HepG2 (cell line): ENCODE measurements at regions not wholly inside any gene's neighbourhood (a gene's known extent, or its start where the extent isn't known, plus 50 kb on each side); places are given as distances from the start of the nearest gene placed in this dataset.

Experiments used
- CENPT ChIP-seq: sonication (generic); formaldehyde crosslinking; IDR thresholded peaks from 2 replicates; pipeline ENCODE4 v1.8.0; 2022; ENCODE audit warnings: low read depth, mild to moderate bottlenecking, moderate library complexity, missing genetic modification reagents
- DNMT1 ChIP-seq: sonication (generic); formaldehyde crosslinking; IDR thresholded peaks from 2 replicates; pipeline ENCODE4 v1.5.1; 2020; ENCODE audit warnings: mild to moderate bottlenecking, missing genetic modification reagents
- KMT2B ChIP-seq: IDR thresholded peaks from 2 replicates; pipeline ENCODE4 v1.6.1; 2016; ENCODE audit warnings: missing genetic modification reagents, missing compliant biosample characterization
- NONO ChIP-seq, 2 experiments: fragments of 450-650 bp in 1 of 2; sonication (generic) in 1 of 2; formaldehyde crosslinking in 1 of 2; IDR thresholded peaks in 1 of 2; conservative IDR thresholded peaks in 1 of 2; 2 replicates each; pipeline versions ENCODE4 v1.6.1 to v1.8.0; 2017 to 2022; ENCODE audit warnings: mild to moderate bottlenecking in 1 of 2, missing genetic modification reagents in 1 of 2, moderate library complexity in 1 of 2
- ZNF556 ChIP-seq: sonication (generic); formaldehyde crosslinking; IDR thresholded peaks from 2 replicates; pipeline ENCODE4 v1.4.0; 2020; ENCODE audit warnings: mild to moderate bottlenecking, missing genetic modification reagents, borderline replicate concordance
- ZNF570 ChIP-seq: sonication (generic); formaldehyde crosslinking; IDR thresholded peaks from 2 replicates; pipeline ENCODE4 v1.4.0; 2020; ENCODE audit warnings: mild to moderate bottlenecking, missing genetic modification reagents, borderline replicate concordance
- ZNF629 ChIP-seq: sonication (generic); formaldehyde crosslinking; conservative IDR thresholded peaks from 2 replicates; pipeline ENCODE4 v1.5.0; 2020; ENCODE audit warnings: missing genetic modification reagents
- ZNF816 ChIP-seq: sonication (generic); formaldehyde crosslinking; IDR thresholded peaks from 2 replicates; pipeline ENCODE4 v1.8.0; 2022; ENCODE audit warnings: missing genetic modification reagents, mild to moderate bottlenecking, borderline replicate concordance
- TF ChIP-seq, protein P1 (sequence below): sonication (generic); formaldehyde crosslinking; IDR thresholded peaks from 2 replicates; pipeline ENCODE4 v1.4.0; 2020; ENCODE audit warnings: missing genetic modification reagents, mild to moderate bottlenecking, borderline replicate concordance
- TF ChIP-seq, protein P2 (sequence below): IDR thresholded peaks from 2 replicates; pipeline ENCODE4 v1.6.1; 2016; ENCODE audit warnings: control low read depth
- TF ChIP-seq, protein P3 (sequence below): IDR thresholded peaks from 2 replicates; pipeline ENCODE4 v1.6.1; 2016; ENCODE audit warnings: low read depth, missing genetic modification reagents, missing compliant biosample characterization
- TF ChIP-seq, protein P4 (sequence below): sonication (generic); formaldehyde crosslinking; IDR thresholded peaks from 2 replicates; pipeline ENCODE4 v1.5.0; 2020; ENCODE audit warnings: missing genetic modification reagents

DNA sequence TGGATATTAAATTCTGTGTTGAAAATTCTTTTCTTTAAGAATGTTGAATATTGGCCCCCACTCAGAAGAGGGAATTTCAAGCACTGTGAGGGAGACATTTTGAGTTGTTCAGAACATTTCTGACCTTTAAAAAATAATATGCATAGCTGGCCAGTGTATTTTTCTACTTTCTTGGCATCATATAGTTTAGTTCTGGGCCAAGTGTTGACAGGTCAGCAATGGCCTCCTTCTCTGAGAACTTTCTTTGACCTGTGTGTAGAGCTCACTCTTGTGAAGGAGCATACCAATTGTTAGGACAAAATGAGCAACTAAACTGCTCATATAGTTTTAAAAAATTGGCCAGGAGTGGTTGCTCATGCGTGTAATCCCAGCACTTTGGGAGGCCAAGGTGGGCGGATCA lies 376.0 kb downstream of the LRRC70 start (continued):
- TF ChIP-seq, protein P1, sequence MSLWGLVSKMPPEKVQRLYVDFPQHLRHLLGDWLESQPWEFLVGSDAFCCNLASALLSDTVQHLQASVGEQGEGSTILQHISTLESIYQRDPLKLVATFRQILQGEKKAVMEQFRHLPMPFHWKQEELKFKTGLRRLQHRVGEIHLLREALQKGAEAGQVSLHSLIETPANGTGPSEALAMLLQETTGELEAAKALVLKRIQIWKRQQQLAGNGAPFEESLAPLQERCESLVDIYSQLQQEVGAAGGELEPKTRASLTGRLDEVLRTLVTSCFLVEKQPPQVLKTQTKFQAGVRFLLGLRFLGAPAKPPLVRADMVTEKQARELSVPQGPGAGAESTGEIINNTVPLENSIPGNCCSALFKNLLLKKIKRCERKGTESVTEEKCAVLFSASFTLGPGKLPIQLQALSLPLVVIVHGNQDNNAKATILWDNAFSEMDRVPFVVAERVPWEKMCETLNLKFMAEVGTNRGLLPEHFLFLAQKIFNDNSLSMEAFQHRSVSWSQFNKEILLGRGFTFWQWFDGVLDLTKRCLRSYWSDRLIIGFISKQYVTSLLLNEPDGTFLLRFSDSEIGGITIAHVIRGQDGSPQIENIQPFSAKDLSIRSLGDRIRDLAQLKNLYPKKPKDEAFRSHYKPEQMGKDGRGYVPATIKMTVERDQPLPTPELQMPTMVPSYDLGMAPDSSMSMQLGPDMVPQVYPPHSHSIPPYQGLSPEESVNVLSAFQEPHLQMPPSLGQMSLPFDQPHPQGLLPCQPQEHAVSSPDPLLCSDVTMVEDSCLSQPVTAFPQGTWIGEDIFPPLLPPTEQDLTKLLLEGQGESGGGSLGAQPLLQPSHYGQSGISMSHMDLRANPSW (CRISPR knock-in tag): no peak
- no peak for TF ChIP-seq DNMT1 (CRISPR knock-in tag)
- TF ChIP-seq ZNF556 (CRISPR knock-in tag): no peak
- no peak for TF ChIP-seq ZNF816
- TF ChIP-seq, protein P2, sequence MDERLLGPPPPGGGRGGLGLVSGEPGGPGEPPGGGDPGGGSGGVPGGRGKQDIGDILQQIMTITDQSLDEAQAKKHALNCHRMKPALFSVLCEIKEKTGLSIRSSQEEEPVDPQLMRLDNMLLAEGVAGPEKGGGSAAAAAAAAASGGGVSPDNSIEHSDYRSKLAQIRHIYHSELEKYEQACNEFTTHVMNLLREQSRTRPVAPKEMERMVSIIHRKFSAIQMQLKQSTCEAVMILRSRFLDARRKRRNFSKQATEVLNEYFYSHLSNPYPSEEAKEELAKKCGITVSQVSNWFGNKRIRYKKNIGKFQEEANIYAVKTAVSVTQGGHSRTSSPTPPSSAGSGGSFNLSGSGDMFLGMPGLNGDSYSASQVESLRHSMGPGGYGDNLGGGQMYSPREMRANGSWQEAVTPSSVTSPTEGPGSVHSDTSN: no peak
- no peak for TF ChIP-seq ZNF570 (CRISPR knock-in tag)
- no peak for TF ChIP-seq KMT2B (CRISPR knock-in tag)
- TF ChIP-seq, protein P3, sequence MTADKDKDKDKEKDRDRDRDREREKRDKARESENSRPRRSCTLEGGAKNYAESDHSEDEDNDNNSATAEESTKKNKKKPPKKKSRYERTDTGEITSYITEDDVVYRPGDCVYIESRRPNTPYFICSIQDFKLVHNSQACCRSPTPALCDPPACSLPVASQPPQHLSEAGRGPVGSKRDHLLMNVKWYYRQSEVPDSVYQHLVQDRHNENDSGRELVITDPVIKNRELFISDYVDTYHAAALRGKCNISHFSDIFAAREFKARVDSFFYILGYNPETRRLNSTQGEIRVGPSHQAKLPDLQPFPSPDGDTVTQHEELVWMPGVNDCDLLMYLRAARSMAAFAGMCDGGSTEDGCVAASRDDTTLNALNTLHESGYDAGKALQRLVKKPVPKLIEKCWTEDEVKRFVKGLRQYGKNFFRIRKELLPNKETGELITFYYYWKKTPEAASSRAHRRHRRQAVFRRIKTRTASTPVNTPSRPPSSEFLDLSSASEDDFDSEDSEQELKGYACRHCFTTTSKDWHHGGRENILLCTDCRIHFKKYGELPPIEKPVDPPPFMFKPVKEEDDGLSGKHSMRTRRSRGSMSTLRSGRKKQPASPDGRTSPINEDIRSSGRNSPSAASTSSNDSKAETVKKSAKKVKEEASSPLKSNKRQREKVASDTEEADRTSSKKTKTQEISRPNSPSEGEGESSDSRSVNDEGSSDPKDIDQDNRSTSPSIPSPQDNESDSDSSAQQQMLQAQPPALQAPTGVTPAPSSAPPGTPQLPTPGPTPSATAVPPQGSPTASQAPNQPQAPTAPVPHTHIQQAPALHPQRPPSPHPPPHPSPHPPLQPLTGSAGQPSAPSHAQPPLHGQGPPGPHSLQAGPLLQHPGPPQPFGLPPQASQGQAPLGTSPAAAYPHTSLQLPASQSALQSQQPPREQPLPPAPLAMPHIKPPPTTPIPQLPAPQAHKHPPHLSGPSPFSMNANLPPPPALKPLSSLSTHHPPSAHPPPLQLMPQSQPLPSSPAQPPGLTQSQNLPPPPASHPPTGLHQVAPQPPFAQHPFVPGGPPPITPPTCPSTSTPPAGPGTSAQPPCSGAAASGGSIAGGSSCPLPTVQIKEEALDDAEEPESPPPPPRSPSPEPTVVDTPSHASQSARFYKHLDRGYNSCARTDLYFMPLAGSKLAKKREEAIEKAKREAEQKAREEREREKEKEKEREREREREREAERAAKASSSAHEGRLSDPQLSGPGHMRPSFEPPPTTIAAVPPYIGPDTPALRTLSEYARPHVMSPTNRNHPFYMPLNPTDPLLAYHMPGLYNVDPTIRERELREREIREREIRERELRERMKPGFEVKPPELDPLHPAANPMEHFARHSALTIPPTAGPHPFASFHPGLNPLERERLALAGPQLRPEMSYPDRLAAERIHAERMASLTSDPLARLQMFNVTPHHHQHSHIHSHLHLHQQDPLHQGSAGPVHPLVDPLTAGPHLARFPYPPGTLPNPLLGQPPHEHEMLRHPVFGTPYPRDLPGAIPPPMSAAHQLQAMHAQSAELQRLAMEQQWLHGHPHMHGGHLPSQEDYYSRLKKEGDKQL (CRISPR knock-in tag): no peak
- TF ChIP-seq NONO (IDR thresholded peaks at IDR 0.05): no peak
- TF ChIP-seq NONO (CRISPR knock-in tag; conservative IDR thresholded peaks at IDR 0.05): no peak
- TF ChIP-seq CENPT (CRISPR knock-in tag): no peak
- TF ChIP-seq, protein P4, sequence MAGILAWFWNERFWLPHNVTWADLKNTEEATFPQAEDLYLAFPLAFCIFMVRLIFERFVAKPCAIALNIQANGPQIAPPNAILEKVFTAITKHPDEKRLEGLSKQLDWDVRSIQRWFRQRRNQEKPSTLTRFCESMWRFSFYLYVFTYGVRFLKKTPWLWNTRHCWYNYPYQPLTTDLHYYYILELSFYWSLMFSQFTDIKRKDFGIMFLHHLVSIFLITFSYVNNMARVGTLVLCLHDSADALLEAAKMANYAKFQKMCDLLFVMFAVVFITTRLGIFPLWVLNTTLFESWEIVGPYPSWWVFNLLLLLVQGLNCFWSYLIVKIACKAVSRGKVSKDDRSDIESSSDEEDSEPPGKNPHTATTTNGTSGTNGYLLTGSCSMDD: no peak
- no peak for TF ChIP-seq ZNF629
